Activated naive CD4-positive, alpha-beta T cell treated with anti-CD3 and anti-CD28 coated beads, Interleukin-2, amount 50 U/mL, for 24 hours (primary cell): ENCODE measurements at regions not wholly inside any gene's neighbourhood (a gene's known extent, or its start where the extent isn't known, plus 50 kb on each side); places are given as distances from the start of the nearest gene placed in this dataset.
"Not testable (repeated sequence)": the region's sequence is repeated elsewhere in the genome, so short reads cannot be mapped to it uniquely, and the experiment has no call there.

ENCODE experiments used
- H3K27ac Mint-ChIP-seq: one replicate; pipeline ENCODE4 v1.8.0; 2021; ENCODE audit warnings: mild to moderate bottlenecking, mixed read lengths
- H3K27me3 Mint-ChIP-seq: one replicate; pipeline ENCODE4 v1.8.0; 2021; ENCODE audit warnings: mixed read lengths
- H3K36me3 Mint-ChIP-seq: one replicate; pipeline ENCODE4 v1.8.0; 2021; ENCODE audit warnings: mixed read lengths
- H3K4me1 Mint-ChIP-seq: one replicate; pipeline ENCODE4 v1.8.0; 2021; ENCODE audit warnings: mixed read lengths
- H3K4me3 Mint-ChIP-seq: one replicate; pipeline ENCODE4 v1.8.0; 2021; ENCODE audit warnings: mild to moderate bottlenecking, mixed read lengths
- H3K9me3 Mint-ChIP-seq: one replicate; pipeline ENCODE4 v1.8.0; 2021; ENCODE audit warnings: mixed read lengths

DNA sequence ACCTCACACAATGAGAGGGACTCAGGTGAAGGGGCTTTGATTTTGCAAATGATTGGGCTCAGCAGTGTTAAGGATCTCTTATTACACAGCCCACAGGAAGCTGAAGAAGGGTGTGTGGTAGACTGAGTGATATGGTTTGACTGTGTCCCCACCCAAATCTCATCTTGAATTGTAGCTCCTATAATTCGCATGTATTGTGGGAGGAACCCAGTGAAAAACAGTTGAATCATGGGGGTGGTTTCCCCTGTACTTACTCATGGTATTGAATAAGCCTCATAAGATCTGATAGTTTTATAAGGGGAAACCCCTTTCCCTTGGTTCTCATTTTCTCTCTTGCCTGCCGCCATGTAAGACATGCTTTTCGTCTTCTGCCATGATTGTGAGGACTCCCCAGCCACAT lies 132.5 kb upstream of the FBXL7 start:
- no peaks in the 10 kb centered on the region for H3K4me1 Mint-ChIP-seq
- peaks cover 3% of the 10 kb centered on the region for H3K9me3 Mint-ChIP-seq
- H3K36me3 Mint-ChIP-seq, result no peaks in the 10 kb centered on the region
- H3K27me3 Mint-ChIP-seq, result peaks cover 2% of the 10 kb centered on the region
- no peak overlapping the region for H3K27ac Mint-ChIP-seq
- no peak overlapping the region for H3K4me3 Mint-ChIP-seq

DNA sequence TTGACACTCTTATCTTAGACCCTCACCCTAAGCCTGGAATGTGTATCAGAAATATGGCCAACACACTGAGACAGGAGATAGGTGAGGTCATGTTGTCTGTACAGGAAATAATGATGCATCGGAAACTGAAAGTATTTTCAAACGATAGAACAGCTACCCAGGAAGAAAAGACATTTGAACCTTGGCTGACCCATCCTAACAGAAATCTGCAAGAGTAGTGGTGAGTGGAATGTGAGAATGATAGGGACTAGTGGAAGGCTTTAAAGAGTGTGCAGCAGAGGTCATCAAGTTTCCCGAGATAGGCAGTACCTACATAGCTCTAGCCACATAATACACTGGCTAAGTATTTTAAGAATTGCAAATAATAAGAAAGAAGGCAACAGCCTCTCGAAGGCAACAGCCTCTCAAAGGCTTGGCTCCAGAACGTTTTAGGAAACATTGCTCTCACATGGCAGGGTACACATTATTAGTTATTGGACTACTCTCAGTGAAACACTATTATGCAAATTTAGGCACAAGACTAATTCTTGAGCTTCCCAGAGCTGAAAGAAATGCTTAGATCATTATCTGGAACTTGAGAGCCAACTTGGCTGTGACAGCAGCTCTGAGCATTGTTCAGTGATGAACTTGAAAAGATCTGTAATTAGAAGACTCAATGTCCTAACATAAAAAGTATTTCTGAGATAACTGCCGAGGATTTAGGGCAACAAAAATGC lies 133.1 kb upstream of the FBXL7 start:
- H3K27ac Mint-ChIP-seq, result no peak overlapping the region
- H3K9me3 Mint-ChIP-seq, result peaks cover 6% of the 10 kb centered on the region
- no peak overlapping the region for H3K4me3 Mint-ChIP-seq
- peaks cover 2% of the 10 kb centered on the region for H3K27me3 Mint-ChIP-seq
- no peaks in the 10 kb centered on the region for H3K4me1 Mint-ChIP-seq
- no peaks in the 10 kb centered on the region for H3K36me3 Mint-ChIP-seq

DNA sequence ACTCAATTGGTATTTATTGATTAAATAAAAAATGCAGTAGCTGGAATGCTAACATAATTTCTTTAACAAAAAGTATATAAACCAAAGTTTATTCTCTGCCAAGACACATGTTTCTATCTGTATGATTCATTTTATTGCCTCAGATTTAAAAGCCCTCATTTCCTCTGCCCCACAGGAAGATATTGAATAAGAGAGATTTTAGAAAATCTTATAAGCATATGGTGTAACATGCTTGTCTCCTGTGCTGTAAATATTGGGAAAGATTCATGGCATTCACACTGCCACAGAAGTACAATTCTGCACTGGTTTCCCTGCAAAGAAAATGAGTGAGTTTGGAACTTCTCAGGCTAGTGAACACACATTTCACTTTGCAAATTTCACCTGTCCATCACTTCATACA lies 134.9 kb upstream of the FBXL7 start:
- no peaks in the 10 kb centered on the region for H3K36me3 Mint-ChIP-seq
- no peak overlapping the region for H3K27ac Mint-ChIP-seq
- H3K9me3 Mint-ChIP-seq, result peaks cover 6% of the 10 kb centered on the region
- H3K4me3 Mint-ChIP-seq, result no peak overlapping the region
- H3K4me1 Mint-ChIP-seq, result no peaks in the 10 kb centered on the region
- H3K27me3 Mint-ChIP-seq, result peaks cover 2% of the 10 kb centered on the region

DNA sequence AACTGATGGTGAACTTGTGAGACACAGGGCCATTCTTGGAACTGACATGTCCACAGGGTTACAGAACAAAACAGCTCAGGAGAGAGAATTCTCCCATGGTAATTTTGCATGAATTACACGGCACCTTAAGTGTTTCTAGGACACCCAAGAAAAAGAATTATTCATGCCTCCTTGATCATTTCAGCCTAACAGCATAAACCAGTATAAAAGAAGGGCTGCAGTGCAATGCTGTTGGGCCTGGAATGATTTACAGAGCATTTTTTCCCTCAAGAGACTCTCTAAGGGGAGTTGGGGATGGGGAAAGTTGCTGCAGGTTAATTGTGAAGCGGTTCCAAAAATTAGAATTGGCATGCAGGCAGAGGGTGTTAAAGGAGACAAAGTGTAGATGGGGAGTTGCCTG lies 136.4 kb upstream of the FBXL7 start:
- no peaks in the 10 kb centered on the region for H3K36me3 Mint-ChIP-seq
- no peak overlapping the region for H3K4me3 Mint-ChIP-seq
- H3K27ac Mint-ChIP-seq, result no peak overlapping the region
- H3K9me3 Mint-ChIP-seq, result peaks cover 6% of the 10 kb centered on the region
- H3K4me1 Mint-ChIP-seq, result no peaks in the 10 kb centered on the region
- peaks cover 2% of the 10 kb centered on the region for H3K27me3 Mint-ChIP-seq

DNA sequence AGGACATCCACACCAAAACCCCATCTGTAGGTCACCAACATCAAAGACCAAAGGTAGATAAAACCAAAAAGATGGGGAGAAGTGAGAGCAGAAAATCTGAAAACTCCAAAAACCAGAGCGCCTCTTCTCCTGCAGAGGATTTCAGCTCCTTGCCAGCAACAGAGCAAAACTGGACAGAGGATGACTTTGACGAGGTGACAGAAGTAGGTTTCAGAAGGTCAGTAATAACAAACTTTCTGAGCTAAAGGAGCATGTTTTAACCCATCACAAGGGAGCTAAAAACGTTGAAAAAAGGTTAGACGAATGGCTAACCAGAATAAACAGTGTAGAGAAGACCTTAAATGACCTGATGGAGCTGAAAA lies 142.9 kb upstream of the FBXL7 start:
- H3K4me3 Mint-ChIP-seq, H3K27ac Mint-ChIP-seq, H3K9me3 Mint-ChIP-seq: not testable (repeated sequence)

DNA sequence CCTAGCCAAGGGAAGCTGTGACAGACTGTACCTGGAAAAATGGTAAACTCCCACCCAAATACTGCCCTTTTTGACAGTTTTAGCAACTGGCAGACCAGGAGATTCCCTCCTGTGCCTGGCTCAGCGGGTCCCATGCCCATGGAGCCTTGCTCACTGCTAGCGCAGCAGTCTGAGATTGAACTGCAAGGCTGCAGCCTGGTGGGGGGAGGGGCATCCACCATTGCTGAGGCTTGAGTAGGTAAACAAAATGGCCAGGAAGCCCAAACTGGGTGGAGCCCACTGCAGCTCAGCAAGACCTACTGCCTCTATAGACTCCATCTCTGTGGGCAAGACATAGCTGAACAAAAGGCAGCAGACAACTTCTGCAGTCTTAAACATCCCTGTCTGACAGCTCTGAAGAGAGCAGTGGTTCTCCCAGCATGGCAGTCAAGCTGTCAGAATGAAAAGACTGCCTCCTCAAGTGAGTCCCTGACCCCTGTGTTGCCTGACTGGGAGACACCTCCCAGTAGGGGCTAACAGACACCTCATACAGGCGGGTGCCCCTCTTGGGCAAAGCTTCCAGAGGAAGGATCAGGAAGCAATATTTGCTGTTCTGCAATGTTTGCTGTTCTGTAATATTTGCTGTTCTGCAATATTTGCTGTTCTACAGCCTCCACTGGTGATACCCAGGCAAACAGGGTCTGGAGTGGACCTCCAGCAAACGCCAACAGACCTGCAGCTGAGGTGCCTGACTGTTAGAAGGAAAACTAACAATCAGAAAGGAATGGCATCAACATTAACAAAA lies 143.5 kb upstream of the FBXL7 start:
- H3K4me3 Mint-ChIP-seq, H3K9me3 Mint-ChIP-seq, H3K27ac Mint-ChIP-seq, H3K4me1 Mint-ChIP-seq, H3K36me3 Mint-ChIP-seq, H3K27me3 Mint-ChIP-seq: not testable (repeated sequence)

More for the DNA sequence above, 142.9 kb upstream of the FBXL7 start:
- not testable (repeated sequence) for H3K36me3 Mint-ChIP-seq, H3K27me3 Mint-ChIP-seq, H3K4me1 Mint-ChIP-seq

DNA sequence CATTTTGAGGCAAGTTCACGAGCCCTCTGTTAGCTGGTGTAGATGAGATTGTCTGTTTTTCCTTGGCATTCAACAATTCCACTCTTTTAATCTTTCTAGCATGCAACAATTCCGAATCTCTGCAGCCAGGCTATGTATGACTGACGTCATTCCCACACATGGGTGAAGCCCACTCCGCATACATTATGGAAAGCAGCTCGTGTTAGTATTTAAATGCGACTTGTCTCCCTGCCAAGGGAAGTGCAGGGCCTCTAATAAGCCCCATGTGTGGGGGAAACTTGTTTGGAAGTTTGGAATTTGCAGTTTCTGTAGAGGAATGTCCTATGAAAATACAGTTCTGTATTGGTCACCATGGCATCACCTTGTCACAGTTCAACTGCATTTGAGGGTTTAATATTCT lies 146.0 kb upstream of the FBXL7 start:
- no peaks in the 10 kb centered on the region for H3K4me1 Mint-ChIP-seq
- peaks cover 5% of the 10 kb centered on the region for H3K9me3 Mint-ChIP-seq
- H3K27ac Mint-ChIP-seq, result no peak overlapping the region

DNA sequence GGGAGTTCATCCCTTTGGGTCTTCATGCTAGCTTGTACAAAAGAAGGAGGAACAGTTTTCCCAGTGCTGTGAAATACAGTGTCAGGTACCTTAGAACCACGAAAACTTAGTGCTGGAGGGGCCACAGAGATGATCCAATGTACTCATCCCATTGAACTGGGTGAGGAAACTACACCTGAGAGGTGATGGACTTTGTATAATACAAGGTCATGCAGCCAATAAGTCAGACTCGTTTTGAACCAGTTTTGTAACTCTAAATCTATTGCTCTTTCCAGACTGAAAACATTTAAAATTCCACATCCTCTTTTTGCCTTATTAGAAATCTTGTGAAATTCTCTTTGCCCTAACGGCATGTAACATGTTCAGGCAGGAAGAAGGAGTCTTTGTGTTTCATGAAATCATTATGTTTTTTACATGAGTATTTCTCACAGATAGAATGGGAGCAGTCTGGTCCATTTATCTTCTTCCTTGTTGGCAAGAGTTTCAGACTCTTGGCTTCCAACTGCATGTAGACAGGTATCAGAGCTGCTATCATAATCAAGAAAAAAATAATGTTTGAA lies 146.8 kb upstream of the FBXL7 start:
- Mint-ChIP-seq H3K9me3 (peaks cover 5% of the 10 kb centered on the region), H3K36me3 (no peaks in the 10 kb centered on the region), H3K27me3 (no peaks in the 10 kb centered on the region), H3K4me1 (no peaks in the 10 kb centered on the region), H3K27ac (no peak overlapping the region), H3K4me3 (no peak overlapping the region)

More for the DNA sequence above, 146.0 kb upstream of the FBXL7 start:
- H3K36me3 Mint-ChIP-seq, result no peaks in the 10 kb centered on the region
- H3K27me3 Mint-ChIP-seq, result no peaks in the 10 kb centered on the region
- H3K4me3 Mint-ChIP-seq, result no peak overlapping the region

DNA sequence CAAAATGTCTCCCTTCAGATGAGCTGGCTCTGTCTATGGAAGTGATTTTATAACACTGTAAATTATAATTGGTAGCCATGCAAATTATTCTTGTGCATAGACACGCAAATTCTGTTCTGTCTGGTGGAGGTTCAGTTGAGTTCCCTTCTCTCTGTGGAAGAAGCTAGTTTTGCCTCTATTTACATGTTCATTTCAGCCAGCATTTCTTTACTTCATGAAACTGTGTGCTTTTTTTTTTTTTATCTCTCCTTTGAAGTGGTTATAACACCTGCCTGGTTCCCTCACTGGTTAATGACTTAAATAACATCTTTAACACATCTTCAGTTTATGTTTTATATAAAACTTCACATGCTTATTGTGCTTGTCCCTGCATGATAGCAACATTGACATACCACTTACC lies 149.4 kb upstream of the FBXL7 start:
- H3K9me3 Mint-ChIP-seq, result peaks cover 5% of the 10 kb centered on the region
- H3K4me1 Mint-ChIP-seq, result no peaks in the 10 kb centered on the region
- no peak overlapping the region for H3K27ac Mint-ChIP-seq
- H3K4me3 Mint-ChIP-seq, result no peak overlapping the region
- no peaks in the 10 kb centered on the region for H3K27me3 Mint-ChIP-seq
- H3K36me3 Mint-ChIP-seq, result no peaks in the 10 kb centered on the region

DNA sequence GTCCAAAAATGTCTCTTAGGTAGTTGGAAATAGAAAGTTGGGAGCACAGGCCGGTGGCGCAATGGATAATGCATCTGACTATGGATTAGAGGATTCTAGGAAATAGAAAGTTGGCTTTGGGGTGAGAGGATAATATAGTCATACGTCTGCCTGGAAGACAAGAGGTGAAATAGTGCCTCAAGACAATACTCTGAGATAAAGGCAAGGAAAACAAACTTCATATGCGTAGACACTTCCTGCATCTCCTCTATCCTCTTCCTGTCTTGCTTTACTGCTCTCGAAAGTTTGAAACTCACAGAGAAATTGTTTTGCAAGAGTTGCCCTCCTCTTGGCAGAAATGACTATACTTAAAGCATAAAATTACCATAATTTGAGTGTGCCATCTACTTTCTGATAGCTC lies 153.2 kb upstream of the FBXL7 start:
- no peaks in the 10 kb centered on the region for H3K36me3 Mint-ChIP-seq
- H3K27ac Mint-ChIP-seq, result no peak overlapping the region
- no peaks in the 10 kb centered on the region for H3K9me3 Mint-ChIP-seq

DNA sequence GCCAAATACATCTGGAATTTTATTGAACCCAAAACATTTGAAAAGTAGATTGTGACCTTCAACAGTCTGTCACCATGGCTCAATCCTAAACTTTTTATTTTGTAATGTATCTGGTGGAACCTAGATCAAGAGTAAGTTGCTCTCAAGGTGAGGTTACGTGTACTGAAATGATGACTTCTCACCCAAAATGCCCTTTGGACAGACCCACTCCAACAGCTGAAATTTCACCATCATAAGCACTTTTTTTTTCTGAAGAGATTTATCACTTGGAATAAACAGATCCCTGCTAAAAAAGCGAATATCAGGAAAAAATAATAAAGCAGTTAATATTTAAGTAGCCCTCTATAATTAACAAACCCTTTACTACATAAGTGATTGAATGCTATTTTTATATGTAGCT lies 155.0 kb upstream of the FBXL7 start:
- H3K36me3 Mint-ChIP-seq, result no peaks in the 10 kb centered on the region
- H3K27me3 Mint-ChIP-seq, result no peaks in the 10 kb centered on the region
- H3K27ac Mint-ChIP-seq, result no peak overlapping the region
- H3K9me3 Mint-ChIP-seq, result no peaks in the 10 kb centered on the region
- H3K4me3 Mint-ChIP-seq, result no peak overlapping the region
- no peaks in the 10 kb centered on the region for H3K4me1 Mint-ChIP-seq

More for the DNA sequence above, 153.2 kb upstream of the FBXL7 start:
- H3K4me1 Mint-ChIP-seq, result no peaks in the 10 kb centered on the region
- no peaks in the 10 kb centered on the region for H3K27me3 Mint-ChIP-seq
- H3K4me3 Mint-ChIP-seq, result no peak overlapping the region

DNA sequence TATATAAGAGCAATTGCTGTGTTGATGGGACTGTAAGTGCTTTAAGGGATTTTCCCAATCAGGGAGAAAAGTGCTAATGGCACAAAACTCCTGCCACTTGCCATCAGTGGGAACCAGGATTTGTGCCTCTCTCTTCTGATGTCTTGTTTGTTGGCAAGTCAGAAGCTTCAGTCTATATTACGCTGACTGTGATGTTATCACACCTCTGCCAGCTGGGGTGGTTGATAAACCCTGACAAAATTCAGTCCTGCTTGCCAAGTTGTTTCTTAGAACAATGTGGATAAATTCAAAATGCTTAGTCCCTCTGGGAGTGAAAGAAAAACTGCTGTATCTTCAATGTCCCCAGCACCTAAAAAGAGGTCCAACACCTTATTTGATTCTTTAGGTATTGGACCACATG lies 161.4 kb upstream of the FBXL7 start:
- Mint-ChIP-seq H3K9me3 (peaks cover 9% of the 10 kb centered on the region), H3K4me1 (no peaks in the 10 kb centered on the region), H3K4me3 (no peak overlapping the region)

DNA sequence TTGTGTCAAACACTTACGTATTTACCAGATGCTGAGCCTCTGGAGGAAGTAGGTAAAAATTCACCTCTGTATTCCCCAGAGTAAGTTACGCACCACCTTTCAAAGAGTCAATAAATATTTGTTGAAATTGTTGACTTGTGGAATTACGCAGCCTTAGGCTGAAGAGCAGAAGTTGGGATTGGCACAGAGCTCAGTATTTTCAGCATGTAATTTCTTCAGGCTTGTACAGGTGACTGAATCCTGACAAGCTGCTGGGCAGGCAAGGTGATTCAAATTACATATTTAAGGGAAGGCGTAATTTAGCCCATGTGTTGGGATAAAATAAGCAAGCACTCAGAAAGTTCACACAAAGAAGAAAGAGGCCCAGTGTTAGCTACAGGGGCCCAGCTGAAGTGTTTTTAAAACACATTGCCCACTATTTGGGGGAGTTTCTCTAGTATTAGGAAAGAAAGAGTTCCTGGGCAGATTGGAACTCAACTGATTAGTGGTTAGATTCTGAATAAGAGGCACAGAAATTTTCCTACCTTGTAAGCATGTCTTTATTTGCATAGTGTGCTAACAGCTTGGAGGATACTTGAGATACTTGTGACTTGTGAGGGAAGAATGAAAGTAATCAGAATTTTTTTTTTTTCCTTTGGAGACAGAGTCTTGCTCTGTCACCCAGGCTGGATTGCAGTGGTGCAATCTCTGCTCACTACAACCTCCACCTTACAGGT lies 165.3 kb upstream of the FBXL7 start:
- no peak overlapping the region for H3K27ac Mint-ChIP-seq
- no peaks in the 10 kb centered on the region for H3K36me3 Mint-ChIP-seq
- no peak overlapping the region for H3K4me3 Mint-ChIP-seq
- H3K27me3 Mint-ChIP-seq, result no peaks in the 10 kb centered on the region
- H3K4me1 Mint-ChIP-seq, result no peaks in the 10 kb centered on the region
- H3K9me3 Mint-ChIP-seq, result peaks cover 20% of the 10 kb centered on the region

More for the DNA sequence above, 161.4 kb upstream of the FBXL7 start:
- H3K27me3 Mint-ChIP-seq, result no peaks in the 10 kb centered on the region
- no peaks in the 10 kb centered on the region for H3K36me3 Mint-ChIP-seq
- H3K27ac Mint-ChIP-seq, result no peak overlapping the region

DNA sequence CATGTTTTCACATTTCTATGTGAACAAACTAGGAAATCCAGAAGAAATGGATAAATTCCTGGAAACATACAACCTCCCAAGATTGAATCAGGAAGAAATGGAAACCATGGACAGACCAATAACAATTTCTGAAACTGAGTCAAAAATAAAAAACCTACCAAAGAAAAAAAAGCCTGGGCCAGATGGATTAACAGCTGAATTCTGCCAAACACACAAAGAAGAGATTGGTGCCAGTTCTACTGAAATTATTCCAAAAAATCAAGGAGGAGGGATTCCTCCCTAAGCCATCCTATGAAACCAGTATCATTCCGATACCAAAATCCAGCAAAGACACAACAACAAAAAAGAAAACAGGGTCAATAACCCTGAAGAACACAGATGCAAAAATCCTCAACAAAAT lies 166.9 kb upstream of the FBXL7 start:
- Mint-ChIP-seq H3K9me3 (peaks cover 20% of the 10 kb centered on the region), H3K27ac (no peak overlapping the region)

DNA sequence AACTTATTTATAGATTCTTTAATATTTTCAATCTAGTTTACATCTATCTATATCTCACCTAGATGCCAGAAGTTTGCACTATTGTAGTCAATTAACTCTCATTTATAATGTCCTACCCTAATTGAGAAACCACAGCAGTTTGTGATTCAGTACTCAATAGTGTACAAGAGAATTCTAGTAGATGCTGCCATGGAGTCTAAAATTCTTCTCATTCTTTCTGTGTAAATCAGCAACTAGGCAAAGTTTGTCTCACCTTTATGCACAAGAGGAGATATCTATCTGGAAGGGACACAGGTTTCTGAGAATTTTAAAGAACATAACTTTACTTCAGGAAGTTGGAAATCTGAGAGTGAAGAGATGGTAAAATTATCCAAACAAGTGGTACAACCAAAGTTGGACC lies 173.0 kb upstream of the FBXL7 start:
- H3K27me3 Mint-ChIP-seq, result no peaks in the 10 kb centered on the region
- H3K4me3 Mint-ChIP-seq, result no peak overlapping the region
- peaks cover 5% of the 10 kb centered on the region for H3K9me3 Mint-ChIP-seq
- H3K36me3 Mint-ChIP-seq, result no peaks in the 10 kb centered on the region
- no peaks in the 10 kb centered on the region for H3K4me1 Mint-ChIP-seq
- no peak overlapping the region for H3K27ac Mint-ChIP-seq

More for the DNA sequence above, 166.9 kb upstream of the FBXL7 start:
- Mint-ChIP-seq H3K4me3 (no peak overlapping the region), H3K4me1 (no peaks in the 10 kb centered on the region), H3K36me3 (no peaks in the 10 kb centered on the region), H3K27me3 (no peaks in the 10 kb centered on the region)

DNA sequence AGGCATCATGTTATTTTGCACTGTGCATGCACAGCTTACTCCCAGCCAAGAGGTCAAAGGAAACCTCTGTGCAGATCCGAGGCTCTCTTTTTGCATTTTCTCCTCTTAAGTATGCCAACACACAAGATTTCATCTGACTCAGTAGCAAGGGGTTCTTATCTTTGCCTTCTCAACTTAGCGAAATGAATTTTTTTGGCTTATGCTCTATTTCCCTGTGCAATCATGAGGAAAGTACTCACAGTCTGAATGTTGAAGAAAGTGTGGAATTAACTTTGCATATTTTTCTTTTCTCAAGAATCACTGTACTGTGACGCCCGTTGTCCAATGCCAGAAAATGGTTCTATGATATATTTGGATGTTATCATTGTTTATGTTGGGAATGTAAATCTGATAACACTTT lies 173.5 kb upstream of the FBXL7 start:
- Mint-ChIP-seq H3K4me3 (no peak overlapping the region), H3K4me1 (no peaks in the 10 kb centered on the region), H3K9me3 (peaks cover 5% of the 10 kb centered on the region), H3K36me3 (no peaks in the 10 kb centered on the region), H3K27ac (no peak overlapping the region), H3K27me3 (no peaks in the 10 kb centered on the region)
